Peyer's patch (tissue), 4 donors: ENCODE measurements at regions not wholly inside any gene's neighbourhood (a gene's known extent, or its start where the extent isn't known, plus 50 kb on each side); places are given as distances from the start of the nearest gene placed in this dataset.

Experiments used
- DNase-seq, 3 donors: peaks; one replicate each; pipeline ENCODE4 v3.0.0-alpha.2; 2017 to 2019
- H3K27ac ChIP-seq, 4 donors: fragments of 200-600 bp; sonication (generic); one replicate each; pipeline ENCODE4 v1.5.1; 2016 to 2019
- H3K27me3 ChIP-seq, 2 donors: fragments of 200-600 bp; sonication (generic); one replicate each; pipeline ENCODE4 v1.5.1; 2019
- H3K36me3 ChIP-seq, 3 donors: fragments of 200-600 bp; sonication (generic); one replicate each; pipeline ENCODE4 v1.5.1; 2016 to 2019
- H3K4me1 ChIP-seq, 4 donors: fragments of 200-600 bp; sonication (generic); one replicate each; pipeline ENCODE4 v1.5.1; 2016 to 2019
- H3K4me3 ChIP-seq, 4 donors: fragments of 200-600 bp; sonication (generic); 1 replicate in 3 of 4; 2 replicates in 1 of 4; pipeline ENCODE4 v1.5.1; 2016 to 2019; ENCODE audit warnings: mild to moderate bottlenecking in 1 of 4
- H3K9me3 ChIP-seq, 4 donors: fragments of 200-600 bp; sonication (generic); one replicate each; pipeline ENCODE4 v1.5.1; 2016 to 2019; ENCODE audit warnings: mild to moderate bottlenecking in 1 of 4
- POLR2A ChIP-seq, 2 donors: fragments of 450-650 bp; IDR thresholded peaks; one replicate each; pipeline ENCODE4 v1.5.1; 2017; ENCODE audit warnings: antibody characterized with exemption in 2 of 2, mild to moderate bottlenecking in 2 of 2, moderate library complexity in 2 of 2
- TF ChIP-seq, protein P1 (sequence below), 6 experiments: fragments of 450-650 bp in 4 of 6; fragments of 200-600 bp in 2 of 6; sonication (generic) in 1 of 6; IDR thresholded peaks; one replicate each; pipeline ENCODE4 v1.5.1; 2017 to 2019; ENCODE audit warnings: antibody characterized with exemption in 6 of 6, mild to moderate bottlenecking in 3 of 6, moderate library complexity in 1 of 6

DNA sequence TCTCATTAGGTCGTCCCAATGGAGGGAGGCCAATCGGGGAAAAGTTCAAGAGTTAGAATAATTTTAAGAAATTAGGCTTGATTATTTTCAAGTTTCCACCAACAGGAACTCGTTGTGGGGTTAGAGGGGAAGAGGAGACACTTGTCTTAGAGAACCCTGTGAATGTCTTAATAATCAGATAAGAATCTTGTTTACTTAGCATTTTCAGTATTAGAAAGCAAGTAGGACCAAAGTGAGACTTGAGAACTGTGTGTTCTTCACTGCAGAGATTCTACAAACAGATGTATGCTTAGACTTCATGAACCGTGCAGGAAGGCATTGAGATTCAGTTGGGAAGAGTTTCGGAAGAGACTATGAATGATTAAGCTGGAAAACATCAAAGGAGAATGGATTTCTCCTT is 69.0 kb upstream of the HMHB1 start:
- no peak for DNase-seq
- H3K36me3 ChIP-seq: no peaks in the 10 kb centered on the region
- H3K4me1 ChIP-seq: no peaks in the 10 kb centered on the region
- H3K27ac ChIP-seq: no peak overlapping the region
- no peak for TF ChIP-seq POLR2A (IDR thresholded peaks at IDR 0.05)
- TF ChIP-seq, protein P1, sequence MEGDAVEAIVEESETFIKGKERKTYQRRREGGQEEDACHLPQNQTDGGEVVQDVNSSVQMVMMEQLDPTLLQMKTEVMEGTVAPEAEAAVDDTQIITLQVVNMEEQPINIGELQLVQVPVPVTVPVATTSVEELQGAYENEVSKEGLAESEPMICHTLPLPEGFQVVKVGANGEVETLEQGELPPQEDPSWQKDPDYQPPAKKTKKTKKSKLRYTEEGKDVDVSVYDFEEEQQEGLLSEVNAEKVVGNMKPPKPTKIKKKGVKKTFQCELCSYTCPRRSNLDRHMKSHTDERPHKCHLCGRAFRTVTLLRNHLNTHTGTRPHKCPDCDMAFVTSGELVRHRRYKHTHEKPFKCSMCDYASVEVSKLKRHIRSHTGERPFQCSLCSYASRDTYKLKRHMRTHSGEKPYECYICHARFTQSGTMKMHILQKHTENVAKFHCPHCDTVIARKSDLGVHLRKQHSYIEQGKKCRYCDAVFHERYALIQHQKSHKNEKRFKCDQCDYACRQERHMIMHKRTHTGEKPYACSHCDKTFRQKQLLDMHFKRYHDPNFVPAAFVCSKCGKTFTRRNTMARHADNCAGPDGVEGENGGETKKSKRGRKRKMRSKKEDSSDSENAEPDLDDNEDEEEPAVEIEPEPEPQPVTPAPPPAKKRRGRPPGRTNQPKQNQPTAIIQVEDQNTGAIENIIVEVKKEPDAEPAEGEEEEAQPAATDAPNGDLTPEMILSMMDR (IDR thresholded peaks at IDR 0.05): no peak
- H3K9me3 ChIP-seq: no peaks in the 10 kb centered on the region
- H3K4me3 ChIP-seq: no peak overlapping the region
- no peaks in the 10 kb centered on the region for H3K27me3 ChIP-seq

DNA sequence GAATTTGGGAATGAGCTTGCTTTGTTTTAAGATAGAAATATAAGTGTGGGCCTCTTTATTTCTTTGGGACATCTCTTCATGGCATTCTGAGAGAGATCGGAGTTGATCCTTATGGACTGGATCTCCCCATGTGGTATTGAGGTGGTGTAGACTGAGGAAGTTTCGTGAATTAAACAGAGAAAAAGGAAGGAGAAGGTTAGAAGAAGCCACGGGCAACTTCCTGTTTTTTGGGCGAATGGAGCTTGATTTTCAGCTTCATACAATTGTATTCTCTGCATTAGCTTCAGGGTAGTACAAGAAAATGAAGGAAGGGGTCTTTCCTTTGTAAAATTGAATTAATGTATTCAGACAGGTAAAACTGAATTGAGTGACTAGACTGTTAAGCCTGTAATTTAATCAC is 70.5 kb upstream of the HMHB1 start:
- H3K4me1 ChIP-seq: no peaks in the 10 kb centered on the region
- no peaks in the 10 kb centered on the region for H3K9me3 ChIP-seq
- TF ChIP-seq, protein P1 (IDR thresholded peaks at IDR 0.05): no peak
- no peak for TF ChIP-seq POLR2A (IDR thresholded peaks at IDR 0.05)
- H3K27ac ChIP-seq: no peak overlapping the region
- no peak overlapping the region for H3K4me3 ChIP-seq
- DNase-seq: no peak
- H3K27me3 ChIP-seq: no peaks in the 10 kb centered on the region
- no peaks in the 10 kb centered on the region for H3K36me3 ChIP-seq

DNA sequence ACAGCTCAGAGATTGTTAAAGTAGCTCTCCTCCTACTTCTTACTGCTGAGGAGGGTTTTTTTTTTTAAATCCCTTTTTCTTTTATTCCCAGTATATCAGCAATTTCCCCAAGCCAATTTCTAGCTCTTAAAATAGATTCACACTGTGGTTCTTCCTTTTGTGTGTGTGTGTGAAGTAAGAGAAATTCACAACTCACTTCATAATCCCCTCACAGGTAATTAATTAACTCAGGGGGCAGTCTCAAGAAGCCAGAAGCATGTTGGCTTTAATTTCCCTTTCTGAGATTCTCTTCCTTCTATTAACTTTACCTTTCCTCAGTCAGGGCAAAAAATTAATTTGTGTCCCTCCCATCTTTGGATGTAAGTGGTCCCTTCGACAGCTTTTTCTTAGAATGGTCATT is 71.0 kb upstream of the HMHB1 start:
- Histone ChIP-seq H3K27ac (no peak overlapping the region), H3K4me1 (no peaks in the 10 kb centered on the region), H3K27me3 (no peaks in the 10 kb centered on the region), H3K36me3 (no peaks in the 10 kb centered on the region), H3K9me3 (no peaks in the 10 kb centered on the region), H3K4me3 (no peak overlapping the region)
- TF ChIP-seq POLR2A (IDR thresholded peaks at IDR 0.05): no peak
- DNase-seq: no peak

DNA sequence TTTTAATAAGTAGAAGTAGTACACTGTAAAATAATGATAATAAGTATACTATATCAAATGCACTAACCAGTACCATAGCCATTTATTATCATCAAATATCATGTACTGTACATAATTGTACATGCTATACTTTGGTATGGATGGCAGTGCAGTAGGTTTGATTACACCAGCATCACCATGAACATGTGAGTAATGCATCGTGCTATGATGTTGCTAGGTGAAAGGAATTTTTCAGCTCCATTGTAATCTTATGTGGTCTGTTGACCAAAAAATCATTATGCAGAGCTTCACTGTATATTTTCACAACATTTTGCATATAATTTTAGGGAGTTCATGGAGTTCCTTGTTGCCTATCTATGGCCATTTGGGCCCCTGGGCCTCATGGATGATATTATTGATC is 72.2 kb upstream of the HMHB1 start:
- Histone ChIP-seq H3K27me3 (no peaks in the 10 kb centered on the region), H3K36me3 (no peaks in the 10 kb centered on the region), H3K27ac (no peak overlapping the region), H3K4me1 (no peaks in the 10 kb centered on the region), H3K9me3 (no peaks in the 10 kb centered on the region), H3K4me3 (no peak overlapping the region)
- no peak for DNase-seq
- TF ChIP-seq, protein P1 (IDR thresholded peaks at IDR 0.05): no peak
- no peak for TF ChIP-seq POLR2A (IDR thresholded peaks at IDR 0.05)

DNA sequence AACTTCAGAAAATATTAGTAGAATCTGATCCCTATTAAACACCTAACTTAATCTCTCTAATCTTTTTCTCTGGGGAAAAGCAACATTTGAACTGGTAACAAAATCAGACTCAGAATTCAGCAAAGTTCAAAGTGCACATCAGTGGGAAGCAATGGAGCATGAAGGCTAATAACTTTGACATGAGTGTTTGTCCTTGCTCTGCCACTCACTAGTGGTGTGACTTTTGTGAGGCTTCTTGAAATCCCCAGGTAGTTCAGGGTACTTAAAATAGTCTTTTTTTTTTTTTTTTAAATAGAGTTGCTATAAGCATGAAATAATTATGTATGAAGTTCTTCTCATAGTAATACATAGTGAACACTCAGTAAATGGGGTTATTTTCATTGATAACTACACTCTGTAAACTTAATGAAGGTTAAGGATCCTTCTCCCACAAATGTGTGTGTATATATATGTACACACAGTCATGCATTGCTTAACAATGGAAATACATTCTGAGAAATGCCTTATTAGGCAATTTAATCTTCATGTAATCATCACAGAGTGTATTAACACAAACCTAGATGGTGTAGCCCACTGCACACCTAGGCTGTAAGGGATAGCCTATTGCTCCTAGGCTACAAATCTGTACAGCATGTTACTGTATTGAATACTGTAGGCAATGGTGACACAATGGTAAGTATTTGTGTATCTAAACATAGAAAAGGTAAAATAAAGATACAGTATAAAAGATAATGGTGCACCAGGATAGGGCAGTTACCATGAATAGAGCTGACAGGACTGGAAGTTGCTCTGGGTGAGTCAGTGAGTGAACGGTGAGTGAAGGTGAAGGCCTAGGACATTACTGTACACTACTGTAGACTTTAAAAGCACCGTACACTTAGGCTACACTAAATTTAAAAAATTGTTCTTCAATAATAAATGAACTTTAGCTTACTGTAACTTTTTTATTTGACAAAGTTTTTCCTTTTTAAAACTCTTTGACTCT is 73.3 kb upstream of the HMHB1 start:
- no peak for DNase-seq
- TF ChIP-seq POLR2A (IDR thresholded peaks at IDR 0.05): no peak
- TF ChIP-seq, protein P1 (IDR thresholded peaks at IDR 0.05): no peak
- no peaks in the 10 kb centered on the region for H3K4me1 ChIP-seq
- H3K9me3 ChIP-seq: no peaks in the 10 kb centered on the region
- H3K27me3 ChIP-seq: no peaks in the 10 kb centered on the region
- H3K36me3 ChIP-seq: no peaks in the 10 kb centered on the region
- no peak overlapping the region for H3K4me3 ChIP-seq
- H3K27ac ChIP-seq: no peak overlapping the region

DNA sequence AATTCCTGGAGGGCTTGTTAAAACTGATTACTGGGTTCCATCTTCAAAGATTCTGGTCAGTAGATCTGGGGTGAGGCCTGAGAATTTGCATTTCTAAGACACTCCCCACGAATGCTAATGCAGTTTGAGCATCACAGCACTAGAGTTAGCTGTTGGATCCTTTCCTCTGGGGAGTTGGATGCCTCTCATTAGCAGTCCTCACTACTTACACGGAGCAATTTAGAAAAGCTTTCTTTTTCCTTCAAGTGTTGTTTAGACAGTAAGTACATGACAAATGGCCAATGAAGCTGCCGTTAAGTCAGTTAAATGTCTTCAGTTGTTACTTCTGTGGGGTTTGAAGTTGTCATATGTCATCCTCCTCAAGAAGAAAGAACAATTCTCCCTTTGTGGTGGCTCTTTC is 74.9 kb upstream of the HMHB1 start:
- DNase-seq: no peak
- no peaks in the 10 kb centered on the region for H3K9me3 ChIP-seq
- H3K4me1 ChIP-seq: no peaks in the 10 kb centered on the region
- no peaks in the 10 kb centered on the region for H3K27me3 ChIP-seq
- no peaks in the 10 kb centered on the region for H3K36me3 ChIP-seq
- H3K27ac ChIP-seq: no peak overlapping the region
- no peak overlapping the region for H3K4me3 ChIP-seq
- TF ChIP-seq, protein P1 (IDR thresholded peaks at IDR 0.05): no peak
- TF ChIP-seq POLR2A (IDR thresholded peaks at IDR 0.05): no peak
